ENCODE measurements at regions not wholly inside any gene's neighbourhood (a gene's known extent, or its start where the extent isn't known, plus 50 kb on each side); places are given as distances from the start of the nearest gene placed in this dataset.

DNA sequence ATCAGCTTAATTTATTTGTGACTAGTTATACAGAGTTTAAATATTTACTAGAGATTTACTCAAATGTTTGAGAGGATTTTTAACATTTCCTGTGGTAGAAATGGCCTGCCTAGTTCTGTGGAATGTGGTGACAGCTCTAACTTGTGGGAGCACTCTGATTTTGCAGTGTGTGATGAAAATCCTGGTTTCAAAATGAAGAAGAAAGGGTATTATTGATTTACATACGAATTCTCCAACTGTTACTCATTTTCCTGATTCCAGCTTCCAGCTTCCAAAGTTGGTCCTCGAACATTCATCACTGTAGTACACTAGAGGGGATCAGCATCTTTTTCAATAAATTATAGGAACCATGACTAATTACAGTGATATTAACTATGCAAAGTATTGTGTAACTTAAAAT is 462.7 kb upstream of the PKN2 start:
- TF ChIP-seq, protein P1, sequence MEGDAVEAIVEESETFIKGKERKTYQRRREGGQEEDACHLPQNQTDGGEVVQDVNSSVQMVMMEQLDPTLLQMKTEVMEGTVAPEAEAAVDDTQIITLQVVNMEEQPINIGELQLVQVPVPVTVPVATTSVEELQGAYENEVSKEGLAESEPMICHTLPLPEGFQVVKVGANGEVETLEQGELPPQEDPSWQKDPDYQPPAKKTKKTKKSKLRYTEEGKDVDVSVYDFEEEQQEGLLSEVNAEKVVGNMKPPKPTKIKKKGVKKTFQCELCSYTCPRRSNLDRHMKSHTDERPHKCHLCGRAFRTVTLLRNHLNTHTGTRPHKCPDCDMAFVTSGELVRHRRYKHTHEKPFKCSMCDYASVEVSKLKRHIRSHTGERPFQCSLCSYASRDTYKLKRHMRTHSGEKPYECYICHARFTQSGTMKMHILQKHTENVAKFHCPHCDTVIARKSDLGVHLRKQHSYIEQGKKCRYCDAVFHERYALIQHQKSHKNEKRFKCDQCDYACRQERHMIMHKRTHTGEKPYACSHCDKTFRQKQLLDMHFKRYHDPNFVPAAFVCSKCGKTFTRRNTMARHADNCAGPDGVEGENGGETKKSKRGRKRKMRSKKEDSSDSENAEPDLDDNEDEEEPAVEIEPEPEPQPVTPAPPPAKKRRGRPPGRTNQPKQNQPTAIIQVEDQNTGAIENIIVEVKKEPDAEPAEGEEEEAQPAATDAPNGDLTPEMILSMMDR (IDR thresholded peaks at IDR 0.05): no peak
- no peak for TF ChIP-seq POLR2A (IDR thresholded peaks at IDR 0.05)

All from testis (tissue), 2 donors.